ENCODE measurements at regions not wholly inside any gene's neighbourhood (a gene's known extent, or its start where the extent isn't known, plus 50 kb on each side); places are given as distances from the start of the nearest gene placed in this dataset.

DNA sequence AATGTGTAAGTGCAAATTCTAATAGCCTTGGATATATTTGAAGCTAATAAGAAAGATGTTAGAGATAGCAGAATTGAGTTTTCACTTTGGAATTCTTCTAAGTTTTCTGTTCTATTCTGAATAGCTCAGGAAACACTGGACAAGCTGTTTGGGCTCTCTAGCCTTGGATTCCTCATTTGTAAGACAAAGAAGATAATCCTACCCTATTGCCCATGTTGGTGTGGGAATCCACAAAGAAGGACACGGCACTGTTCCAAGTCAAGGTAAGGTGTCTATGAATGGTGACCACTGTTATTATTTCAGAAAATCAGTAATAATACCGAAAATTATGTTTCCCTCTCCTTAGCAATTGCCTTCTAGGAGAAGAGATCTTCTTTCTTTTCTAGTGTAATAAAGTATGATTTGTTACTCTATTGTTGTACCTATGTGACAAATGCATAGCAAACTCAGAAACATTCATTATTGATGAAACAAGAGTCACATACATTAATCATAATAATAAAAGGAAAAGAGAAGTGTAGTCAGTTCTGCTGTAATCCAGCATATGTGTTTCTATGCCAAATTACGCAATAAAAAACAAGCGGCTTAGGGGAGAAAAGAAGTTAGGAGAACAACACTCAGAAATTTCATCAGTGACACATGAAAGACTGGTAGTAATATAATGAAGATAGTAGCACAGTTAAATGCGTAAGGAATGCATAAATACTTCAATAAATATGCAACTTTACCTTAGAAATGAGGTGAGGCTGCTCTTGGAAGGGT lies 1012.3 kb upstream of the PHF14 start:
- DNase-seq, result no peak
- intact Hi-C loops (cut with micrococcal nuclease), result no loop called here
- TF ChIP-seq, protein P1, sequence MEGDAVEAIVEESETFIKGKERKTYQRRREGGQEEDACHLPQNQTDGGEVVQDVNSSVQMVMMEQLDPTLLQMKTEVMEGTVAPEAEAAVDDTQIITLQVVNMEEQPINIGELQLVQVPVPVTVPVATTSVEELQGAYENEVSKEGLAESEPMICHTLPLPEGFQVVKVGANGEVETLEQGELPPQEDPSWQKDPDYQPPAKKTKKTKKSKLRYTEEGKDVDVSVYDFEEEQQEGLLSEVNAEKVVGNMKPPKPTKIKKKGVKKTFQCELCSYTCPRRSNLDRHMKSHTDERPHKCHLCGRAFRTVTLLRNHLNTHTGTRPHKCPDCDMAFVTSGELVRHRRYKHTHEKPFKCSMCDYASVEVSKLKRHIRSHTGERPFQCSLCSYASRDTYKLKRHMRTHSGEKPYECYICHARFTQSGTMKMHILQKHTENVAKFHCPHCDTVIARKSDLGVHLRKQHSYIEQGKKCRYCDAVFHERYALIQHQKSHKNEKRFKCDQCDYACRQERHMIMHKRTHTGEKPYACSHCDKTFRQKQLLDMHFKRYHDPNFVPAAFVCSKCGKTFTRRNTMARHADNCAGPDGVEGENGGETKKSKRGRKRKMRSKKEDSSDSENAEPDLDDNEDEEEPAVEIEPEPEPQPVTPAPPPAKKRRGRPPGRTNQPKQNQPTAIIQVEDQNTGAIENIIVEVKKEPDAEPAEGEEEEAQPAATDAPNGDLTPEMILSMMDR (IDR thresholded peaks at IDR 0.05; ENCODE audit: borderline replicate concordance), result no peak
- H3K9me3 ChIP-seq (replicated peaks), result no peaks in the 10 kb centered on the region
- no peaks in the 10 kb centered on the region for H3K36me3 ChIP-seq
- H3K27ac ChIP-seq (replicated peaks), result no peak overlapping the region
- no peak overlapping the region for H3K4me3 ChIP-seq
- H3K27me3 ChIP-seq (ENCODE audit: low read depth), result no peaks in the 10 kb centered on the region
- no peaks in the 10 kb centered on the region for H3K4me1 ChIP-seq

DNA sequence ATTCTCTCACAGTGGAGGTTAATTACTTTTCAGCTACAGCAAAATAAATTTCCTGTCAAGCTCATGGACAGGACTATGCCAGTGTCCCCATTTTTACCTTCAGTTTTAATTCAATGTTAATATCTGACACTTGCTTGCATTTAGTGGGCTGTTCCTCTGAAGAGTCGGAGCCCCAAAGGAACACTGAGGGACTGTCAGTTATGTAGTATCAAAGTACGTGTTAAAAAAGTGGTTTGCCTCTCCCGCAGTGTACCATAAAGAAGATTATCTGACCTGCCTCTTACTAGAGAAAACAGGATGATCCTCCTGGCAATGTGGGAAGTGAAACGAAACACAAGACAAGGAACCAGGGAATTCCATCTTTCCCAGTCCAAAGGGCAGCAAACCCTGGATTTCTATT lies 1010.9 kb upstream of the PHF14 start:
- no peaks in the 10 kb centered on the region for H3K27me3 ChIP-seq (ENCODE audit: low read depth)
- H3K27ac ChIP-seq (replicated peaks), result no peak overlapping the region
- H3K9me3 ChIP-seq (replicated peaks), result no peaks in the 10 kb centered on the region
- intact Hi-C loops (cut with micrococcal nuclease), result no loop called here
- H3K4me3 ChIP-seq, result no peak overlapping the region
- no peaks in the 10 kb centered on the region for H3K4me1 ChIP-seq
- DNase-seq, result no peak
- TF ChIP-seq, protein P1 (IDR thresholded peaks at IDR 0.05; ENCODE audit: borderline replicate concordance), result no peak
- H3K36me3 ChIP-seq, result no peaks in the 10 kb centered on the region

DNA sequence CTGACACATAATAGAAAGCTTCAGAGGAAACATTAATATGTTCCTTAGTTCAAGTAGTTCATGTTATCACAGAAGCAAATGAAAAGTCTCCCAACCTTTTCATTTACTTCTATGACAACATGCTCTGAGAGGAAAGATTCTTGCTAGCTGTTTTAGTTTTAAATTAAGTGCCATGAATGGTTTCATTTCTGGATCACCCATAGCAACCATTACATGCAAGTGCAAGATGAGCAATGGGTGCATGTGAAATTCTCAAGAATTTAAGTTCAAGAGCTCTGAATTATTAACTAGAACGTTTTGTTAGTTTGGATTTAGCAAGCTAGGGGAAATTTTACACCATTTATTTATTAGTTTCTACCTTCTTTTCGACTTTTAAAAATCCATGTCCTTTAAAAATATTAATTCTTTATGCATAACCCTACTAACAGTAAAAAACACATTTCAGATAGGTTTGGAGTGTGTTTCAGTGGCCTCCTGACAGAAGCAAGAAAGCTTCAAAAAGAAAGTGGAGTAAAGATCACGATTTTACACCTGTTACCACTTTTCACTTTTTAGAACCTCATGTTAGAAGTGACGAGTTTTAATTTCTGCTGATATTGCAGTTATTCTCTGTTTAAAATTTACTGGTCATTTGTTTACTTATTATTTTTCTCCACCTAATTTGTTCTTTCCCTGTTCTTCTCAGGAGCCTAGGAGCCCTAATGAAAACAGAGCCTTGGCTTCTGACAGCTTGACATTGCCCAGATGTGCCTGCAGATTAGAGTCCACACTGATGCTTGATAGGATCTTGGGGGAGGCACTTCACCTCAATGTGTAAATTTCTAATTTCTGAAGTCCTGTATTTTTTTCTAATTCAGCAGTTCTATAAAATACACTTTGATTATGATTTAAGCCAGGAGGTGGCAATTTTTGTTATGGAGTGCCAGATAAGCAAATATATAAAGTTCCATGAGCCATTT lies 995.3 kb upstream of the PHF14 start:
- no peak for DNase-seq
- Histone ChIP-seq H3K36me3 (no peaks in the 10 kb centered on the region), H3K4me3 (no peak overlapping the region), H3K4me1 (no peaks in the 10 kb centered on the region), H3K9me3 (replicated peaks) (no peaks in the 10 kb centered on the region), H3K27ac (replicated peaks) (no peak overlapping the region), H3K27me3 (ENCODE audit: low read depth) (no peaks in the 10 kb centered on the region)
- TF ChIP-seq, protein P1 (IDR thresholded peaks at IDR 0.05; ENCODE audit: borderline replicate concordance), result no peak
- intact Hi-C loops (cut with micrococcal nuclease), result no loop called here

DNA sequence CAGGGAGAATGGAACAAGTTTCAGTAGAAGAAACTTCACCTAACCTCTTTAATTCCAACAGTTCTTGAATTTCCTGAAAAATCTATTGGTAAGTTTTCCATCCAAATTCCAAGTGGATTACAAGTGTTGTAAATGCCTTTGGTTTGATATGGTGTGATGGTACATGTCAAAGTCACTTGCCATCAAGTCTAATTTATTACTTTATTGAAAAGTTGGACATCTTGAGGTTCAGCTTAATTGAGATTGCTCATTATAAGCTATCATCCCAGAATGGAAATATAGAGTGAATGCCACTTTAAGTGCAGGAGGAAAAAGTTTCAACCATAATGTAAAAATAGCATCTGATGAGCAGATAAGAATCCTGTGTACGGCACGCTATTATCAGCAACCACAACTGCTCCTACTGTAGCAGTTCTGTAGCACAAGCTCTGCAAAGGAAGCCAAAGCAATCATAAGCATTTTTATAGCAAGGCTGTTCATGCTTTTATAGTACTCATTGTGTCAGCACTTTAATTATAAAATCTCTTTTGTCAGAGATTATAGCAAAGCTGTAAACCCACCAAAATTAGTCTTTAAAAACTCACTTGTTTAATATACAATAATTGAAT lies 991.8 kb upstream of the PHF14 start:
- Histone ChIP-seq H3K36me3 (no peaks in the 10 kb centered on the region), H3K4me1 (no peaks in the 10 kb centered on the region), H3K27ac (replicated peaks) (no peak overlapping the region), H3K9me3 (replicated peaks) (peaks cover under 1% of the 10 kb centered on the region), H3K4me3 (no peak overlapping the region), H3K27me3 (ENCODE audit: low read depth) (no peaks in the 10 kb centered on the region)
- TF ChIP-seq, protein P1 (IDR thresholded peaks at IDR 0.05; ENCODE audit: borderline replicate concordance), result no peak
- no peak for DNase-seq
- intact Hi-C loops (cut with micrococcal nuclease), result no loop called here

DNA sequence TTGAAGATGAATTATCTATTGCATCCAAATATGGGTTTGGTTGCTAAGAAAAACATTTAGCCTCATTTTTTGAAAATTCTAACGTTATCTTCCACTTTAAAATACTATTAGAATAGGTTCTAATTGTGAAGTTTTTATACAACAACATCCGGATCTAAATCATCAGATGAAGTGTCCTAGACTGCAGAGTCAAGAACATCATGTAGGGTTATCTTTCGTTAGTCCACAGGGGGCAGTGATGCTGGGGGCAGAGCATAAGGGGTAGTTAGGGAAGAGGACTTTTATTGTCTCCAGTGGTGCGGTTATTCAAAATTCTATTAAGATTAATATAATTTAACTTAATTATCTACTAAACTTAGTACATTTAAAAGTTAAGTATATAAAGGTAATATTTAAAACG lies 990.6 kb upstream of the PHF14 start:
- Histone ChIP-seq H3K27ac (replicated peaks) (no peak overlapping the region), H3K4me3 (no peak overlapping the region), H3K9me3 (replicated peaks) (peaks cover 13% of the 10 kb centered on the region), H3K36me3 (no peaks in the 10 kb centered on the region), H3K4me1 (no peaks in the 10 kb centered on the region), H3K27me3 (ENCODE audit: low read depth) (no peaks in the 10 kb centered on the region)
- no peak for DNase-seq
- TF ChIP-seq, protein P1 (IDR thresholded peaks at IDR 0.05; ENCODE audit: borderline replicate concordance), result no peak
- intact Hi-C loops (cut with micrococcal nuclease), result no loop called here

Measured in left ventricle myocardium inferior (tissue), 1 donor.